NOMO-1 (cell line): ENCODE measurements at regions not wholly inside any gene's neighbourhood (a gene's known extent, or its start where the extent isn't known, plus 50 kb on each side); places are given as distances from the start of the nearest gene placed in this dataset.
A peak's percentile ranks its signal among the peaks of the same experiment; 100 is the strongest.

ENCODE experiments used
- DNase-seq, 2 experiments: peaks; one replicate each; lab custom pipeline; 2025; ENCODE audit not compliant: unreplicated experiment in 2 of 2; lab: John Stamatoyannopoulos, UW

- DNase-seq: peak; percentile 24 to 54
Observed at GRCh38 chr2:39513641-39514094, 76.6 kb upstream of the MAP4K3 start.

GRCh38 chr2:39514825-39515224 lies 77.7 kb upstream of the MAP4K3 start:
- DNase-seq: no peak

DNA sequence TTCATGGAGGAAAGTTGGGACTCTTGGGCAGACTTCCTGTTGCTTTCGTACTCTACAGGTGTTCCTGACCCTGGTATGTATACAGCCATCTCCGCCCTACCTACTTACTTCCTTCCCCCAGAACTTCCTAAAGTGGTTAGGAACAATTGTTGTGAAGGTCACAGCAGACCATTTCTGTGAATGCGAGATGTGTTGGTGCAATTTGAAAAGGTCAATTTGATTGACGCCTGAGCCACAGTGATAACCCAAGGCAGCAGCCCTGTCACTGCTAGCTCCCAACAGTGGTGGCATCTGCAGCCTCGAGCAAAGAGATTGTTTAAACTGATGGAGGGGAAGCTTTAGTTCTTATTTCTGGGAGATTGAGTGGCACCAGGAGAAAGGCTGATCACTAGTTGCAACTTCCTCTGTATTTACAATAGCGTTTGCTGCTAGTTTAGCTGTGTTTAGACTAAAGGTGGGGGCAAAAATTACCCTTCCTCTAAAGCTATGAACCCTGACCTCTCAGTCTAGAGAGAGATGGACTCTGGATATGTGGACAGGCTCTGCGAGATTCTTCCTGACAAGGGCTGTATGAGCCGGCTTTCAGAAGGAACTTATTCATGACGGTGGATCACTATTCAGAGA lies 78.3 kb upstream of the MAP4K3 start:
- DNase-seq: no peak

- no peak for DNase-seq
Observed at GRCh38 chr2:39515897-39516346, 78.8 kb upstream of the MAP4K3 start.

DNA sequence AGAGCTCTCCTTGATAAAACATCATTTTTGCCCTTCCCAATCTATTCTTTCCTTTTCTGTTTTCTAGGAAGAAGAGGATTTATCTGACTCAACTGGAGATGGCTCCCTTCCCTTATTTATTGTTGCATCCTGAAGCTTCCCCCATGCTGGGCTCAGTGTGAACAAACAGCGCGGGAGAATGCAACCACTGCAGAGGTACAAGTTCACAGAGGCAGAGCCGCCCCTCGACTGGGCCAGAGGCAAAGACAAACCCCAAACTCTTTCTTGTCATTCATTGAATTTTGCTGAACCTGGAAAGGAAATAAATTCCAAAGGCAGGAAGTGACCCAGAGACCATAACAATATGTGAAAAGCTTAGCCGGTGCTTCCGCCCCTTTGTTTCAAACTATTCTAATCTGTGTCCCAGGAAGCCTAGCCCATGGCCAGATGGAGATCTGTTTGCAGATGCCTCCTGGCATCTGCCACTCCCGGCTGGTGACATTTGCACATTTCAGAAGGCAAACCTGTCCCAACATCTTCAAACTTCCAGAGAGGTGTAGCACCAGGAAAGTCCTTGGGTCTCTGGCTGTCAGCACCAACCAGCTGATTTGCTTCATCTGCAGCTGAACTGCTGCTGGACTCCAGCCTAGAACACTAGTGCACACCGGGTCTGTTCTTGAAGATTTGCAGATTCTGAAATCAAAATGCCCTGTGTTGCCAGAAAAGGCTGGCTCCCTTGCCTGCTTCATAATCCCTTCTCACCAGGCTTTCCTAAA lies 79.4 kb upstream of the MAP4K3 start:
- no peak for DNase-seq

GRCh38 chr2:39517102-39517436 lies 80.0 kb upstream of the MAP4K3 start:
- no peak for DNase-seq

DNA sequence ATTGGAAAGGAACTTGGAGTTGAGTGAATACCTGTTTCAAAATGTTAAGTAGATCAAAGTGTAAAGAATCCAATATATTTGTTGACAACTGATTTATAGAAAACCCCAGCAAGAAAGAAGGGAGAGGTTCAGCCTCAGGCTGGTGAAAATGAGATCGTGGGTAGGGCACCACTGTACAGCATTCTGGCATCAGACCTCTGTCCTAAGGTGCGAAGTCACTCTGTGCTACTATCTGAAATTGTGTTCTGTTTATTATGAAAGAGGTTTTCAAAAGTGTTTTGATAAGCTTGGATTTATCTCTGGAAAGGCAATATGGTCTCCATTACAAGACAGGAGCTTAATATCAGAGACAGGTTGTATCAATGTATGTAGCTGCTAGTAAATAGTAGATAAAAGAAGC lies 80.5 kb upstream of the MAP4K3 start:
- DNase-seq: no peak

DNA sequence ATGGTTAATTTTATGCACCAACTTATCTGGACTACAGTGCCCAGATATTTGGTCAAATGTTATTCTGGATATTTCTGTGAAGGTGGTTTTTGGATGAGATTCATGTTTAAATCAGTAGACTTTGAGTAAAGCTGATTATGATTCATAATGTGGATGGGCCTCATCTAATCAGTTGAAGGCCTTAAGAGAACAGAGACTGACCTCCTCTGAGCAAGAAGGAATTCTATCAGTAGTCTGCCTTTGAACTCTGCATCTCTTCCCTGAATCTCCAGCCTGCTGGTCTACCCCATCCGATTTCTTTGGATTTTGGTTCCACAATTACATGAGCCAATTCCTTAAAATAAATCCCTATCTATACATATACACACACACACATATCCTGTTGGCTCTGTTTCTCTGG lies 82.8 kb upstream of the MAP4K3 start:
- DNase-seq: no peak

GRCh38 chr2:39521876-39522517 lies 84.9 kb upstream of the MAP4K3 start:
- peak in 1 of 2 experiments; percentile 14 for DNase-seq

DNA sequence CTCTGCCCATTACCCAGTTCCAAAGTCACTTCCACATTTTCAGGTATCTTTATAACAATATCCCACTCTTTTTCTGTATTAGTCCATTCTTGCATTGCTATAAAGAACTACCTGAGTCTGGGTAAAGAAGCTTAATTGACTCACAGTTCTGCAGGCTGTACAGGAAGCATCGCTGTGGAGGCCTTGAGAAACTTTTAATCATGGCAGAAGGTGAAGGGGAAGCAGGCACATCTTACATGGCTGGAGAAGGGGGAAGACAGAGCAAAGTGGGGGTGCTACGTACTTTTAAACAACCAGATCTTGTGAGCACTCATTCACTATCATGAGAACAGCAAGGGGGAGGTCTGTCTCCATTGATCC lies 85.4 kb upstream of the MAP4K3 start:
- no peak for DNase-seq

- DNase-seq: no peak
Observed at GRCh38 chr2:39523308-39524044, 86.4 kb upstream of the MAP4K3 start.

- DNase-seq: no peak
Observed at GRCh38 chr2:39524061-39524460, 87.0 kb upstream of the MAP4K3 start.

- DNase-seq: peak in 1 of 2 experiments; percentile 33
Observed at GRCh38 chr2:39524756-39525635, 87.9 kb upstream of the MAP4K3 start.

GRCh38 chr2:39525636-39526412 lies 88.7 kb upstream of the MAP4K3 start:
- no peak for DNase-seq

DNA sequence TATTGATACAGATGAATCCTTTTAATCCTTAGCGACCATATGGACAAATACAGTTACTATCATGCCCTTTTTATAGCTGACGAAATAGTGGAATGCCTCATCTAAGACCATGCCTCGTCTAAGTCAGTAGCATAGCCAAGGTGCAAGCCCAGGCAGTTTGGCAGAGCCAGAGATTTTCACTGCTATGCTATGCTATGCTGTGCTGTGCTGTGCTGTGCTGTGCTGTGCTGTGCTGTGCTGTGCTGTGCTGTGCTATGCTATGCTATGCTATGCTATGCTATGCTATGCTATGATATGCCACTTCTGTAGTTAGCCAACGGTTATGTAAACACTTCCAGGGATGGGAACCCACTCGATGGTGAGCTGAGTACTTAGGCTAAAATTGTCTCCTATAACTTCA lies 91.6 kb upstream of the MAP4K3 start:
- no peak for DNase-seq

DNA sequence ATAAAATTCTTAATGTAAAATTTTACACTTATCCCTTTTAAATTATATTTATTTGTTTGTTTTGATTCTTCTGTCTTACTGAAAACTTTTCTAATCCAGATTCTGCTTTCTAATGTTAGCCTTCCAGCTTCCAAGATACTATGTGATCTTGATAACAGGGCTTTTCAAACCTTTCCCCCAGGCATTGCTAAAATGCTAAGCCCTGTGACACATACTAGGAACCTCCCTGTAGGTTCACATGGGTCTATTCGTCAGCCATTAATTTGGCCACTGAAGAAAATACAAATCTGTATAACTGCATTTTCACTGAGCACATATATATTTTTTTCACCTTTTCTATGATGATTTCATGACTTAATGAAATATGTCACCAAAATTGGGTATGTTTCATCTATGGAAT lies 92.8 kb upstream of the MAP4K3 start:
- DNase-seq: no peak

DNA sequence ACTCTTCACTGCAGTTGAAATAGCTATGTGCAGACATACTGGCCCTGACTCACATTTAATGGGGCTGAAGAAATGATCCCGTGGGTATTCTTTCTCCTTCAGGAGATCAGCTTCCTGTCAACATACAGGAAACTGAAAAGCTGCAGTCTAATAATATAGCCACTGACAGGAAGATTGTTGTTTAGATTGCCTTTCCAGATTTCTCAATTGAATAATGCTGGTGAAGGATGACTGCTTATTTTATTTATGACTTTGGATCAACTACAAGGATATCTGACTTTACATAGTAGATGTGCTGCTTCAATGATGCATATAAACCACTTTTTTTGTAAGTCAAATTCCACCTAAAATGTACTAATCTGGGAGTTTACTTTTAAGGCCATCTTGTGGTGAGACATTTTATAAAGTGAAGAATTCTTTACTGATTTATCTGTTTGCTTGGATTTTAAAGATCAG lies 93.4 kb upstream of the MAP4K3 start:
- no peak for DNase-seq

GRCh38 chr2:39531220-39531777 lies 94.2 kb upstream of the MAP4K3 start:
- DNase-seq: no peak

DNA sequence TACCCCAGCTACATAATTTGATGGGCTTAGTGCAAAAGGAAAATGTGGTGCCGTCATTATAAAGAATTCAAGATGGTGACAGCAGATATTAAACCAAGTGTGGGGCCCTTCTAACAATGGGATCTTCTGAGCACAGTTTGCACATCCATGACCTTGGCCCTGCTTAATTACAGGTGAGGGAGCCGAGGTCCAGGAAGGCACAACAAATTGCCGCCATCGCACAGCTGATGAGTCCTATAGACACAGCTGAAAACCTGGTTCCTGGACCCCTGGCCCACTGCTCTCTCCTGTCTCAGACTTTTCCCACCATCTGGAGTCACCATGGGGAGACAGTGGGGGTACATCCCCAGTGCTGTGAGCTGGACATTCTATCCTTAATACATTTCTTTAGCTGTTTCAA lies 95.8 kb upstream of the MAP4K3 start:
- DNase-seq: no peak
